ENCODE measurements at regions not wholly inside any gene's neighbourhood (a gene's known extent, or its start where the extent isn't known, plus 50 kb on each side); places are given as distances from the start of the nearest gene placed in this dataset.

DNA sequence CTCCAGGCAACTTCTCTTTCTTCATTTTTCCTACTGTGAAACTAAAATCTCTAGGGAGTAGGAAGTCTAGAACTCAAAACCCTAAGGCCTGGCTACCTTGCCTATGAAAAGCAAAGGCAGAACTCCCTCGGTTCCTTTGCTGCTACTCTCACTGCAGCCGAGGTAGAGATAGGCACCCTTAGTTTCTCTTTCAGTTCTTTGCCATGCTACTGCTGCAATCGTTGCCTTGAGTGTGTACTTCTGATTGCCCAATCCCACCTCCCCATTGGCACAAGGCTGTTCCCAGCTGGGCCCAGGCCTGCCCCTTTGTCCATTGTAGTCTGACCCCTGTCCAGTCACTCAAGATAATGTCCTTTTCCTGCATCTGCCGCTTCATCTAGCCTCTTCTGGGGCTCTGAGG, 92.3 kb upstream of the MRPS22 start:
- no peak overlapping the region for H3K27ac ChIP-seq (ENCODE audit: poor library complexity, severe bottlenecking)
- ATAC-seq (ENCODE audit: low read depth) = no peak
- H3K36me3 ChIP-seq (ENCODE audit: low read depth) = no peaks in the 10 kb centered on the region
- H3K4me3 ChIP-seq (ENCODE audit: severe bottlenecking) = no peak overlapping the region
- H3K4me1 ChIP-seq (ENCODE audit: insufficient read depth, poor library complexity, severe bottlenecking) = no peaks in the 10 kb centered on the region
- TF ChIP-seq CTCF (IDR thresholded peaks at IDR 0.05; ENCODE audit: poor library complexity, severe bottlenecking) = no peak
- no peaks in the 10 kb centered on the region for H3K27me3 ChIP-seq (ENCODE audit: insufficient read depth, poor library complexity, severe bottlenecking)
- no peak for DNase-seq (ENCODE audit: low spot score)
- no peaks in the 10 kb centered on the region for H3K9me3 ChIP-seq (ENCODE audit: severe bottlenecking)

- no peaks in the 10 kb centered on the region for H3K36me3 ChIP-seq (ENCODE audit: low read depth)
- no peak overlapping the region for H3K27ac ChIP-seq (ENCODE audit: poor library complexity, severe bottlenecking)
- no peak for ATAC-seq (ENCODE audit: low read depth)
- H3K4me1 ChIP-seq (ENCODE audit: insufficient read depth, poor library complexity, severe bottlenecking) = no peaks in the 10 kb centered on the region
- no peak for DNase-seq (ENCODE audit: low spot score)
- H3K9me3 ChIP-seq (ENCODE audit: severe bottlenecking) = no peaks in the 10 kb centered on the region
- no peak for TF ChIP-seq CTCF (IDR thresholded peaks at IDR 0.05; ENCODE audit: poor library complexity, severe bottlenecking)
- H3K27me3 ChIP-seq (ENCODE audit: insufficient read depth, poor library complexity, severe bottlenecking) = no peaks in the 10 kb centered on the region
- H3K4me3 ChIP-seq (ENCODE audit: severe bottlenecking) = no peak overlapping the region
These were observed 91.1 kb upstream of the MRPS22 start for GRCh38 chr3:139252719-139253118.

DNA sequence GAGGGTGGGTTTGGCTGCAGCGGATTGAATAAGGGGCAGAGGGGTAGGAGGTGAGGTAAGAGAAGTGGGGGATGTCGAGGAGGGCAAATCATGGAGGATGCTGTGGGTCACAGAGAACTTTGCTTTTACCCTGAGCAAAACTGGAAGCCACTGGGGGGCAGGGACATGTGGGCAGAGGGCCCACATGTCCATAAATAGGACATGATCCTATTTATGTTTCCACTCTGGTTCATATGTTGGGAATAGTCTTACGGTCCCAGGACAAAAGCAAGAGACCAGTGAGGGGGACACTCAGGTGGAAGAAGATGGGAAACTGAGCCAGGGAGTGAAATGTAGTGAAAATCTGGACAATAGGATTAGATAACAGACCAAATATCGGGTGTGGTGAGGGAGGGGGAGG, 85.5 kb upstream of the MRPS22 start:
- DNase-seq (ENCODE audit: low spot score) (no peak), ATAC-seq (ENCODE audit: low read depth) (no peak)
- Histone ChIP-seq H3K27me3 (ENCODE audit: insufficient read depth, poor library complexity, severe bottlenecking) (no peaks in the 10 kb centered on the region), H3K9me3 (ENCODE audit: severe bottlenecking) (no peaks in the 10 kb centered on the region), H3K4me3 (ENCODE audit: severe bottlenecking) (no peak overlapping the region), H3K4me1 (ENCODE audit: insufficient read depth, poor library complexity, severe bottlenecking) (no peaks in the 10 kb centered on the region), H3K27ac (ENCODE audit: poor library complexity, severe bottlenecking) (no peak overlapping the region), H3K36me3 (ENCODE audit: low read depth) (no peaks in the 10 kb centered on the region)
- TF ChIP-seq CTCF (IDR thresholded peaks at IDR 0.05; ENCODE audit: poor library complexity, severe bottlenecking) = no peak

DNA sequence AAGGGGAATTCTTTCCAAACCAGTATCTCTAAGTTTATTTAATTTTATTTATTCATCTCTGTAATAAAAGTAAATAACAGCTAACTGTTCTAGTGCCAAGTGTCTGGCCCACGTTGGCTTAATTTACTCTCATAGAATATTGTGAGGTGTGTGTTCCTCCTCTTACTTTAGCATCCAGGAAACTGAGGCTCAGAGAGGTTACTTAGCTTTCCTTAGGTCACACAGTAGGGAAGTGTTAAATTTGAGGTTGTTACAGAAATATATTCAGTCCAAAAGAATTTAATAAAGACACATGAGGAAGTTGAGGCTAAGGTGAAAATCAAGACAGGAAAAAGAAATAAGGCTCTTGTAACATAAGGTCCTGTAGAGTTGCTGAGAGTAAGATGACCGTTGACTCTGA, 84.4 kb upstream of the MRPS22 start:
- no peak overlapping the region for H3K4me3 ChIP-seq (ENCODE audit: severe bottlenecking)
- H3K27me3 ChIP-seq (ENCODE audit: insufficient read depth, poor library complexity, severe bottlenecking) = no peaks in the 10 kb centered on the region
- H3K36me3 ChIP-seq (ENCODE audit: low read depth) = no peaks in the 10 kb centered on the region
- H3K9me3 ChIP-seq (ENCODE audit: severe bottlenecking) = no peaks in the 10 kb centered on the region
- H3K4me1 ChIP-seq (ENCODE audit: insufficient read depth, poor library complexity, severe bottlenecking) = no peaks in the 10 kb centered on the region
- ATAC-seq (ENCODE audit: low read depth) = no peak
- no peak overlapping the region for H3K27ac ChIP-seq (ENCODE audit: poor library complexity, severe bottlenecking)
- DNase-seq (ENCODE audit: low spot score) = no peak
- no peak for TF ChIP-seq CTCF (IDR thresholded peaks at IDR 0.05; ENCODE audit: poor library complexity, severe bottlenecking)

GRCh38 chr3:139260041-139260486, 83.8 kb upstream of the MRPS22 start:
- DNase-seq (ENCODE audit: low spot score) (no peak), ATAC-seq (ENCODE audit: low read depth) (no peak)
- no peak for TF ChIP-seq CTCF (IDR thresholded peaks at IDR 0.05; ENCODE audit: poor library complexity, severe bottlenecking)
- no peaks in the 10 kb centered on the region for H3K9me3 ChIP-seq (ENCODE audit: severe bottlenecking)
- H3K27me3 ChIP-seq (ENCODE audit: insufficient read depth, poor library complexity, severe bottlenecking) = no peaks in the 10 kb centered on the region
- no peaks in the 10 kb centered on the region for H3K4me1 ChIP-seq (ENCODE audit: insufficient read depth, poor library complexity, severe bottlenecking)
- no peaks in the 10 kb centered on the region for H3K36me3 ChIP-seq (ENCODE audit: low read depth)
- H3K27ac ChIP-seq (ENCODE audit: poor library complexity, severe bottlenecking) = no peak overlapping the region
- H3K4me3 ChIP-seq (ENCODE audit: severe bottlenecking) = no peak overlapping the region
